ENCODE measurements at regions not wholly inside any gene's neighbourhood (a gene's known extent, or its start where the extent isn't known, plus 50 kb on each side); places are given as distances from the start of the nearest gene placed in this dataset.
"Not testable (repeated sequence)": the region's sequence is repeated elsewhere in the genome, so short reads cannot be mapped to it uniquely, and the experiment has no call there.

GRCh38 chr7:106344211-106344610 lies 59.4 kb upstream of the NAMPT start:
- no peak overlapping the region for H3K27ac ChIP-seq (ENCODE audit: control insufficient read depth, insufficient read depth, low read length)
- no peak for FAIRE-seq

DNA sequence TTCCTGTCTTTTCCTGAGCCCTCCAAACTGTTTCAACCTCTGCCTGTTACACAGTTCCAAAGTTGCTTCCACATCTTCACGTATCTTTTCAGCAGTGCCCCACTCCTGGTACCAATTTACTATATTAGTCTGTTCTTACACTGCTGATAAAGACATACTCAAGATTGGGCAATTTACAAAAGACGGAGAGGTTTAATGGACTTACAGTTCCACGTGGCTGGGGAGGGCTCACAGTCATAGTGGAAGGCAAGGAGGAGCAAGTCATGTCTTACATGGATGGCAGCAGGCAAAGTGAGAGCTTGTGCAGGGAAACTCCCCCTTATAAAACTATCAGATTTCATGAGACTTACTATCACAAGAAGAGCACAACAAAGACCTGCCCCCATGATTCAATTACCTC lies 57.3 kb upstream of the NAMPT start:
- H3K9me3 ChIP-seq (ENCODE audit: control insufficient read depth, low read depth, low read length); H3K36me3 ChIP-seq (ENCODE audit: control insufficient read depth in 2 of 2, extremely low read depth in 1 of 2, insufficient read depth in 2 of 2, low read length in 2 of 2); H3K27me3 ChIP-seq (ENCODE audit: control insufficient read depth, extremely low read depth, insufficient read depth, low read length); dilution Hi-C loops (cut with MboI; ENCODE audit: extremely low pct_ligation_motif_present, low sequenced_read_pairs); H3K27ac ChIP-seq (ENCODE audit: control insufficient read depth, insufficient read depth, low read length); DNase-seq (ENCODE audit: low read depth, low spot score); FAIRE-seq; H2AFZ ChIP-seq (ENCODE audit: control insufficient read depth, low read length); H3K79me2 ChIP-seq (ENCODE audit: control insufficient read depth, insufficient read depth, low read length); H3K9ac ChIP-seq (ENCODE audit: control insufficient read depth, extremely low read depth, insufficient read depth, low read length); H3K4me3 ChIP-seq (ENCODE audit: control insufficient read depth in 2 of 3, extremely low read depth in 1 of 3, insufficient read depth in 2 of 3, low read depth in 1 of 3, low read length in 3 of 3); H3K4me2 ChIP-seq (ENCODE audit: control insufficient read depth, extremely low read depth, insufficient read depth, low read depth, low read length); H4K20me1 ChIP-seq (ENCODE audit: control insufficient read depth, extremely low read depth, insufficient read depth, low read length); H3K9me1 ChIP-seq (ENCODE audit: control insufficient read depth, extremely low read depth, insufficient read depth, low read length): not testable (repeated sequence)
- peaks cover 14% of the 10 kb centered on the region for H3K4me1 ChIP-seq (ENCODE audit: control insufficient read depth, extremely low read depth, insufficient read depth, low read length)

More at GRCh38 chr7:106344211-106344610, 59.4 kb upstream of the NAMPT start:
- Histone ChIP-seq H3K9me1 (ENCODE audit: control insufficient read depth, extremely low read depth, insufficient read depth, low read length) (no peaks in the 10 kb centered on the region), H3K4me2 (ENCODE audit: control insufficient read depth, extremely low read depth, insufficient read depth, low read depth, low read length) (no peak overlapping the region), H3K4me1 (ENCODE audit: control insufficient read depth, extremely low read depth, insufficient read depth, low read length) (peaks cover 14% of the 10 kb centered on the region), H3K9me3 (ENCODE audit: control insufficient read depth, low read depth, low read length) (peaks cover 8% of the 10 kb centered on the region), H4K20me1 (ENCODE audit: control insufficient read depth, extremely low read depth, insufficient read depth, low read length) (no peaks in the 10 kb centered on the region), H3K79me2 (ENCODE audit: control insufficient read depth, insufficient read depth, low read length) (no peaks in the 10 kb centered on the region), H3K36me3 (ENCODE audit: control insufficient read depth in 2 of 2, extremely low read depth in 1 of 2, insufficient read depth in 2 of 2, low read length in 2 of 2) (no peaks in the 10 kb centered on the region), H3K27me3 (ENCODE audit: control insufficient read depth, extremely low read depth, insufficient read depth, low read length) (no peaks in the 10 kb centered on the region), H3K4me3 (ENCODE audit: control insufficient read depth in 2 of 3, extremely low read depth in 1 of 3, insufficient read depth in 2 of 3, low read depth in 1 of 3, low read length in 3 of 3) (no peak overlapping the region), H2AFZ (ENCODE audit: control insufficient read depth, low read length) (no peak overlapping the region), H3K9ac (ENCODE audit: control insufficient read depth, extremely low read depth, insufficient read depth, low read length) (no peak overlapping the region)
- no peak for DNase-seq (ENCODE audit: low read depth, low spot score)
- TF ChIP-seq EZH2 (IDR thresholded peaks at IDR 0.05; ENCODE audit: low read length): no peak
- dilution Hi-C loops (cut with MboI; ENCODE audit: extremely low pct_ligation_motif_present, low sequenced_read_pairs): no loop called here

- H3K79me2 ChIP-seq (ENCODE audit: control insufficient read depth, insufficient read depth, low read length); H3K27ac ChIP-seq (ENCODE audit: control insufficient read depth, insufficient read depth, low read length); DNase-seq (ENCODE audit: low read depth, low spot score); FAIRE-seq; H3K36me3 ChIP-seq (ENCODE audit: control insufficient read depth in 2 of 2, extremely low read depth in 1 of 2, insufficient read depth in 2 of 2, low read length in 2 of 2); H3K9me3 ChIP-seq (ENCODE audit: control insufficient read depth, low read depth, low read length); dilution Hi-C loops (cut with MboI; ENCODE audit: extremely low pct_ligation_motif_present, low sequenced_read_pairs); H2AFZ ChIP-seq (ENCODE audit: control insufficient read depth, low read length); H3K9ac ChIP-seq (ENCODE audit: control insufficient read depth, extremely low read depth, insufficient read depth, low read length); H3K4me1 ChIP-seq (ENCODE audit: control insufficient read depth, extremely low read depth, insufficient read depth, low read length); H4K20me1 ChIP-seq (ENCODE audit: control insufficient read depth, extremely low read depth, insufficient read depth, low read length); H3K9me1 ChIP-seq (ENCODE audit: control insufficient read depth, extremely low read depth, insufficient read depth, low read length); H3K4me3 ChIP-seq (ENCODE audit: control insufficient read depth in 2 of 3, extremely low read depth in 1 of 3, insufficient read depth in 2 of 3, low read depth in 1 of 3, low read length in 3 of 3); H3K4me2 ChIP-seq (ENCODE audit: control insufficient read depth, extremely low read depth, insufficient read depth, low read depth, low read length); H3K27me3 ChIP-seq (ENCODE audit: control insufficient read depth, extremely low read depth, insufficient read depth, low read length): not testable (repeated sequence)
These were observed 55.4 kb upstream of the NAMPT start for GRCh38 chr7:106340247-106340596.
